H1 (cell line): ENCODE measurements at regions not wholly inside any gene's neighbourhood (a gene's known extent, or its start where the extent isn't known, plus 50 kb on each side); places are given as distances from the start of the nearest gene placed in this dataset.

ENCODE experiments used
- CTCF ChIA-PET: fragments of 300-600 bp; sonication (Branson Sonifier 250); formaldehyde crosslinking; loops from one replicate; lab custom pipeline; 2021; ENCODE audit not compliant: partially characterized antibody; lab: Charles Lee
- POLR2A ChIA-PET: fragments of 300-600 bp; sonication (Branson Sonifier 250); formaldehyde crosslinking; loops from one replicate; lab custom pipeline; 2021; ENCODE audit warnings: inconsistent platforms; ENCODE audit not compliant: partially characterized antibody; lab: Charles Lee
- DNase-seq, 2 experiments: peaks; one replicate each; pipeline versions ENCODE4 v3.0.0 to v3.0.0-alpha.2; 2010 to 2022; ENCODE audit warnings: low spot score in 2 of 2, low read depth in 1 of 2, mixed read lengths in 1 of 2
- FAIRE-seq: peaks from 2 replicates; lab custom pipeline; 2011; peaks lifted over from hg19 to GRCh38; lab: Jason Lieb, UNC
- H2AFZ ChIP-seq: 2 replicates; pipeline ENCODE4 v1.8.1; 2012; ENCODE audit warnings: low read length, inconsistent platforms
- H2AK5ac ChIP-seq: 2 replicates; pipeline ENCODE4 v1.6.1; 2013; ENCODE audit warnings: low read depth, low read length
- H2BK120ac ChIP-seq: replicated peaks from 2 replicates; pipeline ENCODE3; 2013; ENCODE audit warnings: low read depth, low read length, inconsistent platforms
- H2BK12ac ChIP-seq: 2 replicates; pipeline ENCODE4 v1.6.1; 2013; ENCODE audit warnings: low read depth, low read length
- H2BK15ac ChIP-seq: 2 replicates; pipeline ENCODE4 v1.6.1; 2013; ENCODE audit warnings: low read length
- H2BK20ac ChIP-seq: 2 replicates; pipeline ENCODE4 v1.6.1; 2013; ENCODE audit warnings: low read length
- H2BK5ac ChIP-seq: 2 replicates; pipeline ENCODE4 v1.6.1; 2013; ENCODE audit warnings: low read depth, low read length
- H3K14ac ChIP-seq: 2 replicates; pipeline ENCODE4 v1.6.1; 2013; ENCODE audit warnings: inconsistent platforms; ENCODE audit not compliant: insufficient read length
- H3K18ac ChIP-seq: 2 replicates; pipeline ENCODE4 v1.6.1; 2013; ENCODE audit warnings: low read length; ENCODE audit errors: extremely low read depth
- H3K23ac ChIP-seq: 2 replicates; pipeline ENCODE4 v1.6.1; 2013; ENCODE audit warnings: inconsistent platforms; ENCODE audit not compliant: insufficient read length
- H3K23me2 ChIP-seq: 2 replicates; pipeline ENCODE4 v1.6.1; 2013; ENCODE audit warnings: low read depth, low read length
- H3K27ac ChIP-seq: 2 replicates; pipeline ENCODE4 v1.6.1; 2011; ENCODE audit warnings: low read depth, low read length, inconsistent platforms
- H3K27me3 ChIP-seq, 4 experiments: replicated peaks in 1 of 4; 1 replicate in 1 of 4; 2 replicates in 3 of 4; pipeline versions ENCODE4 v1.6.1 to v1.8.1; 2011 to 2013; ENCODE audit warnings: low read length in 3 of 4, mild to moderate bottlenecking in 3 of 4, inconsistent platforms in 2 of 4, mixed read lengths in 2 of 4, moderate library complexity in 1 of 4; ENCODE audit not compliant: control insufficient read depth in 3 of 4, insufficient read depth in 3 of 4; ENCODE audit errors: extremely low read depth in 1 of 4
- H3K36me3 ChIP-seq, 4 experiments: 2 replicates each; pipeline versions ENCODE4 v1.6.1 to v1.8.1; 2011 to 2013; ENCODE audit warnings: mild to moderate bottlenecking in 4 of 4, low read length in 3 of 4, moderate library complexity in 2 of 4, control low read depth in 1 of 4, inconsistent platforms in 1 of 4; ENCODE audit not compliant: insufficient read depth in 4 of 4, control insufficient read depth in 2 of 4
- H3K4ac ChIP-seq: replicated peaks from 2 replicates; pipeline ENCODE3; 2013; ENCODE audit warnings: low read length, low read depth, mixed read lengths, inconsistent platforms; ENCODE audit not compliant: insufficient read length
- H3K4me1 ChIP-seq, 4 experiments: replicated peaks in 1 of 4; 1 replicate in 1 of 4; 2 replicates in 3 of 4; pipeline versions ENCODE4 v1.6.1 to v1.8.1; 2011 to 2013; ENCODE audit warnings: low read length in 3 of 4, inconsistent platforms in 2 of 4, mixed read lengths in 1 of 4; ENCODE audit not compliant: insufficient read depth in 4 of 4, control insufficient read depth in 3 of 4
- H3K4me2 ChIP-seq, 2 experiments: 2 replicates each; pipeline versions ENCODE4 v1.6.1 to v1.8.1; 2011 to 2013; ENCODE audit warnings: low read depth in 2 of 2, low read length in 2 of 2, control low read depth in 1 of 2, inconsistent platforms in 1 of 2, mild to moderate bottlenecking in 1 of 2; ENCODE audit not compliant: insufficient read depth in 1 of 2
- H3K4me3 ChIP-seq, 4 experiments: fragments of 200-600, 300-600 bp in 1 of 4; sonication (generic), shearing (Covaris generic), sonication (Bioruptor Twin) in 1 of 4; 2 replicates each; pipeline versions ENCODE4 v1.5.1 to v1.8.1; 2011 to 2016; ENCODE audit warnings: low read length in 4 of 4, low read depth in 3 of 4, control low read depth in 2 of 4, inconsistent platforms in 2 of 4, mild to moderate bottlenecking in 2 of 4, mixed read lengths in 1 of 4, moderate library complexity in 1 of 4; ENCODE audit not compliant: insufficient read depth in 2 of 4; ENCODE audit errors: extremely low read depth in 1 of 4
- H3K56ac ChIP-seq: replicated peaks from 2 replicates; pipeline ENCODE3; 2013; ENCODE audit warnings: low read depth, mild to moderate bottlenecking, mixed read lengths, low read length, inconsistent platforms; ENCODE audit not compliant: insufficient read length
- H3K79me1 ChIP-seq: 2 replicates; pipeline ENCODE4 v1.6.1; 2013; ENCODE audit warnings: low read depth, low read length, control low read depth
- H3K79me2 ChIP-seq, 2 experiments: 2 replicates each; pipeline versions ENCODE4 v1.6.1 to v1.8.1; 2012 to 2013; ENCODE audit warnings: low read length in 2 of 2, mild to moderate bottlenecking in 2 of 2, inconsistent platforms in 1 of 2; ENCODE audit not compliant: insufficient read depth in 2 of 2, control insufficient read depth in 1 of 2
- H3K9ac ChIP-seq, 4 experiments: replicated peaks in 1 of 4; 1 replicate in 1 of 4; 2 replicates in 3 of 4; pipeline versions ENCODE4 v1.6.1 to v1.8.1; 2011 to 2013; ENCODE audit warnings: low read depth in 3 of 4, low read length in 3 of 4, control low read depth in 2 of 4, mild to moderate bottlenecking in 2 of 4, moderate library complexity in 2 of 4, inconsistent platforms in 1 of 4; ENCODE audit errors: extremely low read depth in 1 of 4
- H3K9me3 ChIP-seq, 2 experiments: 2 replicates each; pipeline versions ENCODE4 v1.6.1 to v1.8.1; 2012 to 2013; ENCODE audit warnings: mild to moderate bottlenecking in 2 of 2, moderate library complexity in 2 of 2, control low read depth in 1 of 2, inconsistent platforms in 1 of 2, low read depth in 1 of 2, low read length in 1 of 2, mixed read lengths in 1 of 2; ENCODE audit not compliant: insufficient read depth in 2 of 2
- H4K20me1 ChIP-seq, 2 experiments: replicated peaks in 1 of 2; 2 replicates each; pipeline versions ENCODE3 to v1.8.1; 2011 to 2013; ENCODE audit warnings: inconsistent platforms in 2 of 2, low read length in 2 of 2, mild to moderate bottlenecking in 1 of 2; ENCODE audit not compliant: insufficient read depth in 2 of 2, control insufficient read depth in 1 of 2
- H4K5ac ChIP-seq: 2 replicates; pipeline ENCODE4 v1.6.1; 2013; ENCODE audit warnings: low read length, low read depth, mixed read lengths, inconsistent platforms; ENCODE audit not compliant: insufficient read length
- H4K8ac ChIP-seq: 2 replicates; pipeline ENCODE4 v1.8.0; 2013; ENCODE audit warnings: mild to moderate bottlenecking, moderate library complexity, low read length, inconsistent platforms; ENCODE audit not compliant: insufficient read depth; ENCODE audit errors: extremely low read depth
- H4K91ac ChIP-seq: replicated peaks from 2 replicates; pipeline ENCODE3; 2013; ENCODE audit warnings: low read length, mixed read lengths, inconsistent platforms; ENCODE audit not compliant: insufficient read length
- ASH2L ChIP-seq: fragments of 200-600, 300-600 bp; sonication (generic); IDR thresholded peaks from one replicate; pipeline ENCODE4 v1.7.1; 2017; ENCODE audit warnings: low read length
- MAFK ChIP-seq: IDR thresholded peaks from 2 replicates; pipeline ENCODE4 v1.6.1; 2012; ENCODE audit warnings: low read depth, mild to moderate bottlenecking, improper control_type of control experiment, low read length
- NANOG ChIP-seq: IDR thresholded peaks from 2 replicates; pipeline ENCODE4 v1.6.1; 2011; ENCODE audit warnings: low read length, low read depth, mild to moderate bottlenecking, inconsistent platforms; ENCODE audit not compliant: insufficient read depth, poor library complexity, severe bottlenecking
- SP2 ChIP-seq: IDR thresholded peaks from 2 replicates; pipeline ENCODE4 v1.6.1; 2012; ENCODE audit warnings: mild to moderate bottlenecking, low read length, inconsistent platforms
- SP4 ChIP-seq: IDR thresholded peaks from 2 replicates; pipeline ENCODE4 v1.6.1; 2012; ENCODE audit warnings: low read length, inconsistent platforms
- WGBS, 2 experiments: shearing (Covaris generic) in 1 of 2; methylation state at CpG; one replicate each; pipeline versions ENCODE4 v1.1.6 to v1.1.7; 2013 to 2015; ENCODE audit warnings: low lambda C conversion rate in 2 of 2, mixed read lengths in 2 of 2, inconsistent platforms in 1 of 2, low coverage in 1 of 2, missing lambda C conversion rate in 1 of 2; ENCODE audit not compliant: insufficient replicate concordance in 2 of 2, insufficient coverage in 1 of 2, insufficient read length in 1 of 2; ENCODE audit errors: extremely low coverage in 1 of 2, missing lambda C conversion rate in 1 of 2; 5-methylcytosine and 5-hydroxymethylcytosine counted together

- no peak overlapping the region for H3K4me2 ChIP-seq
- no peak for FAIRE-seq
- no peak overlapping the region for H4K5ac ChIP-seq
These were observed 126.1 kb downstream of the EIF4E start for GRCh38 chr4:98802770-98803198.

More at GRCh38 chr4:98802770-98803198, 126.1 kb downstream of the EIF4E start:
- no peak overlapping the region for H3K14ac ChIP-seq
- H3K23ac ChIP-seq: no peak overlapping the region
- no peak overlapping the region for H2AFZ ChIP-seq
- H3K27me3 ChIP-seq: no peaks in the 10 kb centered on the region
- H2BK15ac ChIP-seq: no peak overlapping the region
- H2BK12ac ChIP-seq: no peak overlapping the region
- H3K56ac ChIP-seq: no peak overlapping the region
- H4K91ac ChIP-seq: no peak overlapping the region
- TF ChIP-seq ASH2L (no peak), MAFK (no peak), NANOG (no peak), SP4 (no peak), SP2 (no peak)
- no peak overlapping the region for H2BK5ac ChIP-seq
- H3K79me2 ChIP-seq: no peaks in the 10 kb centered on the region
- no peaks in the 10 kb centered on the region for H3K9me3 ChIP-seq
- H3K4ac ChIP-seq: no peak overlapping the region
- H3K9ac ChIP-seq: no peak overlapping the region
- DNase-seq: no peak
- H3K23me2 ChIP-seq: no peaks in the 10 kb centered on the region
- POLR2A ChIA-PET: no interaction called here
- H3K27ac ChIP-seq: no peak overlapping the region
- H3K4me1 ChIP-seq: no peaks in the 10 kb centered on the region
- 95% methylated on average over 1 of the region's 1 CpG; no CpG with 5 or more reads in 1 of the 2 experiments for WGBS, 2 experiments
- CTCF ChIA-PET: interaction anchor here (0.6 to 0.8 kb wide), 2 partner anchors 10 to 19 kb away, joined by 3 read pairs; no protein-coding TSS in a partner anchor
- no peaks in the 10 kb centered on the region for H3K36me3 ChIP-seq
- no peaks in the 10 kb centered on the region for H3K79me1 ChIP-seq
- H4K8ac ChIP-seq: no peak overlapping the region
- H2BK120ac ChIP-seq: no peak overlapping the region
- no peaks in the 10 kb centered on the region for H4K20me1 ChIP-seq
- no peak overlapping the region for H2AK5ac ChIP-seq
- H3K4me3 ChIP-seq: no peak overlapping the region
- no peak overlapping the region for H2BK20ac ChIP-seq
- no peak overlapping the region for H3K18ac ChIP-seq
